AG09309 (cell line): ENCODE measurements at regions not wholly inside any gene's neighbourhood (a gene's known extent, or its start where the extent isn't known, plus 50 kb on each side); places are given as distances from the start of the nearest gene placed in this dataset.

Experiments used
- DNase-seq: peaks from one replicate; pipeline ENCODE4 v3.0.0-alpha.2; 2010; ENCODE audit warnings: low read depth
- H3K4me3 ChIP-seq: 2 replicates; pipeline ENCODE4 v1.5.1; 2011; ENCODE audit warnings: mild to moderate bottlenecking, low read depth, low read length, moderate library complexity; ENCODE audit not compliant: control insufficient read depth
- CTCF ChIP-seq: IDR thresholded peaks from 2 replicates; pipeline ENCODE4 v1.5.1; 2011; ENCODE audit warnings: mild to moderate bottlenecking, low read depth, low read length, inconsistent platforms; ENCODE audit not compliant: insufficient read depth, control insufficient read depth; ENCODE audit errors: missing control alignments

- no peak for DNase-seq
- H3K4me3 ChIP-seq, result no peak overlapping the region
- no peak for TF ChIP-seq CTCF
Observed at GRCh38 chr4:35423104-35423503, 821.2 kb downstream of the ARAP2 start.

- DNase-seq, result no peak
- no peak for TF ChIP-seq CTCF
- no peak overlapping the region for H3K4me3 ChIP-seq
Observed at GRCh38 chr4:35447474-35447873, 796.8 kb downstream of the ARAP2 start.

DNA sequence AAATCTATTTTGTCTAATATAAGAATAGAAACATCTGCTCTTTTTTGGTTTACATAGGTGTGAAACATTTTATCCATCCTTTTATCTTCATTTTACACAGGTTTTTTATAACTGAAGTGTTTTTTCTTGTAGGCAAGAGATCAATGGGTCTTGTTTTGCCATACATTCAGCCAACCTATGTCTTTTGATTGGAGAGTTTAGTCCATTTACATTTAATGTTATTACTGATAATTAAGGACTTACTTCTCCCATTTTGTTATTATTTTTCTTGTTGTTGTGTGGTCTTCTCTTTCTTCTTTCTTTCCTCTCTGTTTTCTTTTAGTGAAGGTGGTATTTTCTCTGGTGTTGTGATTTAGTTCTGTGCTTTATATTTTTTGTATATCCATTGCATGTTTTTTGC, 785.3 kb downstream of the ARAP2 start:
- H3K4me3 ChIP-seq, result no peak overlapping the region
- DNase-seq, result no peak
- no peak for TF ChIP-seq CTCF

GRCh38 chr4:35461931-35462659, 782.2 kb downstream of the ARAP2 start:
- H3K4me3 ChIP-seq, result no peak overlapping the region
- no peak for TF ChIP-seq CTCF
- no peak for DNase-seq

DNA sequence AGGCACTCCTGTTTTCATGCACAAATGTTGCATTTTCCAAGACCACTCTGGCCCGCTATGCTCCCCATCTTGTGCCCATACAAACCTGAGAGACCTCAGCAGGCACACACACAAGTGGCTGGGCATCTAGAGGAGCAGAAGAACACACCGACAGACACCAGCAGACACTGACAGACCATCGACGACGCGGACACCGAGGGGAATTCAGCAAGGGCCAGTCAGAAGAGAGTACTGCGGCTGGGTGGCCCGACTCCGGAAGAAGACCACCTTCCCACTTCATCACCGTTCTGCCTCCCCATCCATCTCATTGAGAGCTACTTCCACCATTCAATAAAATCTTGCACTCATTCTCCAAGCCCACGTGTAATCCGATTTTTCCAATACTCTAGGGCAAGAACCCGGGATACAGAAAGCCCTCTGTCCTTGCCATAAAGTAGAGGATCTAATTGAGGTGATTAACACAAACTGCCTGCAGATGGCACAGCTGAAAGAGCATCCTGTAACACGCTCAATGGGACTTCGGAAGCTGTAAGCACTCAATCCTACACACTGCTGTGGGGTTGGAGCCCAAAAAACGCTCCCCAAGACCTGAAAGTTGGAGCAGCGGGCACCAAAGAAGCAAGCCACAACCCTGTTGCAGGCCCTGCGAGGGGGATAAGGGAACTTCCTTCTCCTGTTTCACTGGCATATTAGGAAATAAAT, 780.9 kb downstream of the ARAP2 start:
- no peak for DNase-seq
- no peak for TF ChIP-seq CTCF
- no peak overlapping the region for H3K4me3 ChIP-seq

GRCh38 chr4:35464964-35465528, 779.3 kb downstream of the ARAP2 start:
- no peak for DNase-seq
- TF ChIP-seq CTCF, result no peak
- H3K4me3 ChIP-seq, result no peak overlapping the region
